NCI-H510A (cell line): ENCODE measurements at regions not wholly inside any gene's neighbourhood (a gene's known extent, or its start where the extent isn't known, plus 50 kb on each side); places are given as distances from the start of the nearest gene placed in this dataset.
"Not testable (repeated sequence)": the region's sequence is repeated elsewhere in the genome, so short reads cannot be mapped to it uniquely, and the experiment has no call there.

ENCODE experiments used
- DNase-seq: peaks from one replicate; lab custom pipeline; 2025; lab: John Stamatoyannopoulos, UW

DNA sequence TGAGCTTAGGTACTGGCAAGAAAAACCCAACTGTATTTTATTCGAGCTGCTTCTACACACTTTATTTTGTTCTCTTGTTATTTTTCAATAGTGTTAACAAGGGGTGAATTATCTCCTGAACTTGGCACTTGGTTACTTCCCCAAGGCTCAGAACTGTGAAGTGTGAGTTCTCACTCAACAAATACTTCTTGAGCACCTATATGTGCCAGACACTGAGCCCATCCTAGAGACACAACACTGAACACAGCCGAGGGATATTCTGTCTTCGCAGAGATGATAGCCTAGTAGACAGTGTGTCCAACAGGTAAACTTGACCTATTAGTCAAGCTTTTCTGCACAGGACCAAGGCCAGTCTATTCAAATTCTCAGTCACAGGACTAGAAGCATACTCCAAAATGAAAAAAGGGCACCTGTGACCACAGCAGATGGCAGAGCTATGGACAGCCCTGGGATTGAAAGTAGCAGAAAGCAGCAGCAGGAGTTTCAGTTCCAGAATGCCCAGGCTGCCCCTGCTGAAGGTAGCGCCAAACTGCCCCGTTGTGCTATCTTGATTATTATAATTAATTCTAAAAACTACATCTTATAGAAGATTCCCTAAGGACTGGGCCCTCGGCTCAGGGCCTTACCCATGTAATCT is 77.8 kb upstream of the TAB2 start:
- no peak for DNase-seq

DNA sequence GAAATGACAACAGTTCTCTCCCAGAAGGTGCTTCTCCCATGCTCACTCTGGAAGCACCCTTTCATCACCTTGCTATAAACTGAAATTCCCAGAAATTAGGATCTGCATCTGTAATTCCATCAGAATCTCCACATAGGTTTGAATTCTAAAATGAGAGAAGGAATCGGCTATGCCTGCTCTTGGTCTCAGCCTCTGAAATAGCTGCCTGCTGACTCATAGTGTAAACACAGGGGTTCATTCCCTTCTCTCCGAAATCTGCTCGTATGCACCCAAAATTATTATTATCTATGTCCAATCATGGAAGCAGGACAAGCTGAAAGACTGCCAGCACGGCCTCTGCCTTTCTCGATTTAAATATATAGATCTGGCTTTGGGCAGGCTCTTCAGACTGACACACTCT is 74.6 kb upstream of the TAB2 start:
- no peak for DNase-seq

DNA sequence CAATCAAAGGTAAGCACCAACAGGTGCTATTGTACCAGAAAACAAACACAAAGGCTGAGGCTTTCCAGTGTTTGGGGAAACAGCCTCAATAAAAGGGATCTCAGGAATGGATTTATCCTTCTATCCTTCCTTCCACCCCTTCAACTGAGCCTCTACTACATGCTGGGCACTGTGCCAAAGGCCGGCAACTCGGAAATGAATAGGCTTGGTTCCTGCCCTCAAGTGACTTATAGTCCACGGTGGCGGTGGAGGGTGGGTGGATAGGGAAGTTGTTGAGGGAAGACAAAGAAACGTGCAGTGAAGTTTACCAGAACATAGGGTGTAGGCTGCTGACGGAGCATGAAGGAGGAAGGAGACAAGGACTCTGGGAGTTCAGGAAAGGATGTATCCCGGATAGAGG is 73.4 kb upstream of the TAB2 start:
- DNase-seq = no peak

DNA sequence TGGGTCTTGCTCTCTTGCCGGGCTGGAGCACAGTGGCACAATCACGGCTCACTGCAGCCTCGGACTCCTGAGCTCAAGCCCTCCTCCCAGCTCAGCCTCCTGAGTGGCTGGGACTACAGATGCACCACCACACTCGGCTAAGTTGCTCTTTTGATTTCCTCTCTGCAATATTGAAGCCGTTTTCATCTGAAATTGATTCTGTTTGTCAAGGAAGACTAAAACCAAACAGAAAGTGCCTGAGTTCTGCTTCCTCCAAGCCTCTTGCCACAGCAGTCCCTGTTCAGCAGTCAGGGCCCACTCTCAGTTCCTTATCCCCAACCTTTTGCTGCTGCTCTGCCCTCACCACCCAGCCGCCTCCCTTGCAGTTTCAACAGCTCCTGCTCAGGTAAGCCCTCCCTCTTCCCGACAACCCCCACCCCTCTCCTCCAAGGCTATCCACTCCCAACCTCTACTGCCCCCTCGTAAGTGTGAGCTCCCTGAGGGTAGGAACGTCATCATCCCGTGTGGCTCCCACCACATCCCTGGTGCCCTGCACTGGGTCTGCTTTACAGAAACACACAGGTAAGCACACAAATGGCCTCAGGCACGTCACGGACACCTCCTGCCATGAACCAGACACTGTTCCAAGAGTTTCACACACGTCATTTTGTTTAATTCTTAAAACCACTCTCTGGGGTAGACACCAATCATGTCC is 70.7 kb upstream of the TAB2 start:
- DNase-seq = no peak

DNA sequence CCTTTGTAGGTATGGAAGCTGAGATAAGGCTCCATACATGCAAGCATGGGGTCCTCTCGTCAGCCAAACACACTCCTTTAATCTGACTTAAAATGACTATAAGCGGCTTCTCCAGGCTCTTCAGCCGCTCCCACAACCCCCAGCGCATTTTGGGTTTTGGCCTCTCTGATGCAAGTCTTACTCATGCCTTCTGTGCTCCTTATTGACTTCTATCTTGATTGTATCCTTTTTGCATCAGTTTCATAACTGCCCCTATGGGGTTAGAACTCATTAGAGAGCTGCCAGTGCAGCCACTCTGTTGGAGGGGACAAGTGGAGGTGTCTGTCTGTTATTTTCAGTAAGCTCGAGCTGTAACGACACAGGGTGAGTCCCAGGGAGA is 70.1 kb upstream of the TAB2 start:
- DNase-seq = no peak

DNA sequence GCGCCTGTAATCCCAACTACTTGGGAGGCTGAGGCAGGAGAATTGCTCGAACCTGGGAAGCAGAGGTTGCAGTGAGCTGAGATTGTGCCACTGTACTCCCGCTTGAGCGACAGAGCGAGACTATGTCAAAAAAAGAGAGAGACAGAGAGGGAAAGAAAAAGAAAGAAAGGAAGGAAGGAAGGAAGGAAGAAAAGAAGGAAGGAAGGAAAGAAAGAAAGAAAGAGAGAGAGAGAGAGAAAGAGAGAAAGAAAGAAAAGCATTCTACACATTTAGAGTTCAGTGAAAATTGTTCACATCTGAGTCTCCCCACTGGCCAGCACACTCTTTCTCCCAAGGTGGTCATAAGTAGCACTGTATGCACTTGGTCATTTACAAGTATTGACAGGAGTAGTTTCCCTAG is 69.2 kb upstream of the TAB2 start:
- not testable (repeated sequence) for DNase-seq

DNA sequence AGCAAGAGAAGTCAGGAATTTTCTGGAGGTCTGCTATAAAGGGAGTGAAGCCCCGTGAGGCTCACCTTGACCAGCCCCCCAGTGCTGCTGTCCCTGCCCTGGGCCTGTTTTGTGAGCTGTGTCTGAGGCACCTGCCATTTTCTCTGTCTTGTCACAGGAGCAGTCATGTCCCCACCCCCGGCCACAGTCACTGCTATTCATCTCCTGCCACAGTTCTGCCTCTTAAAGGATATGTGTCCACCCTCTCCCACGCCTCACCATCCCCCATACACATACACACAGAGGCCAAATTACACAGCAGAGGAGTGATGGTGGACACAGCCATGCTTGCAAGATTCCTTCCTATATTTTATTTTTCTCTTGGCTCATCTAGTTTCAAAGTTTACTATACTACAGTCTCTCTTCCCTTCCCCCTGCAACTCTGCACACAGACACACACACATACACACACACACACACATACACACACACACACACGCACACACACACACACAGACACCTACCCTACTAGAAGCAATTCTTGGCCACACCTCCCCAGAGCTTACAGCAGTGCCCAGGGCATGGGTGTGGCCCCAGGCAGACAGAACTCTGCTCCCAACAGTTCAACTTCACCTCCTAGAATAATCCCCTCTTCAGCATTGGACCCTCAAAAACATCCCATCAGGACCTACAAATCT is 68.7 kb upstream of the TAB2 start:
- DNase-seq = no peak

DNA sequence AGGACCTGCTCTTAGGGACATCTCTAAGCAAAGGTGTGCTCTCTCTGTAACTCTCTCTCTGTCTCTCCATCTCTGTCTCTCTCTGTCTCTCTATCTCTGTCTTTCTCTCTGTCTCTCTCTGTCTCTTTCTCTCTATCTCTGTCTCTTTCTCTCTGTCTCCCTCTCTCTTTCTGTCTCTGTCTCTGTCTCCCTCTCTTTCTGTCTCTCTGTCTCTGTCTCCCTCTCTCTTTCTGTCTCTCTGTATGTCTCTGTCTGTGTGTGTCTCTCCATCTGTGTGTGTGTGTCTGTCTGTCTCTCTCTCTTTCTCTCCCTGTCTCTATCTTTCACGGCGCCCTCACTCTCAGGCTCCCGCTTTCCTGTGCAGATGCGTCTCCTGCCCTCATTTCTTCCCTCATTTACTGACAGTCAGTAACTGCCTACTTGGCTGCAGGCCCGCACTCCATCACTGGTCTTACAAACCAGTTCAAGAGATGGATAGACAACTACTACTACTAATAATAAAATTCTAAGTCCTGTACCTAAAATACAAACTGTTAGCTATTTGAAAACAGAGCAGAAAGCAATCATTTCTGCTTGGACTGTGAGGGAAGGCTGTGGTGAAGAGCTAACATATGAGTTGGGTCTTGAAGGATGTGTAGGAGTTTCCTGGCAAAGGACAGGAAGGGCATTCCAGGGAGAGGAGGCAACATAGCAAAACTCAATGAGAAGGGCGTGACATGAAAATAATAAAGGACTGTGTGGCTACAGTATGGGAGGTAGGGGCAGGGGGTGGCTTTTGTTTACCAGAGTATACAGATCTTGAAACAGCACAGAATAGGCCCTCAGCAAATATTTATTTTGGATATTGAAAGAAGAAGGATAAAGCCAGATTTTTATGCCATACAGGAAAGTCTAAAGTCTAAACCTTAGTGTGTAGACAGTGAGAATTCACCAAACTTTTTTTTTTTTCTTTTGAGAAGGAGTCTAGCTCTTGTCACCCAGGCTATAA is 67.8 kb upstream of the TAB2 start:
- DNase-seq = no peak

DNA sequence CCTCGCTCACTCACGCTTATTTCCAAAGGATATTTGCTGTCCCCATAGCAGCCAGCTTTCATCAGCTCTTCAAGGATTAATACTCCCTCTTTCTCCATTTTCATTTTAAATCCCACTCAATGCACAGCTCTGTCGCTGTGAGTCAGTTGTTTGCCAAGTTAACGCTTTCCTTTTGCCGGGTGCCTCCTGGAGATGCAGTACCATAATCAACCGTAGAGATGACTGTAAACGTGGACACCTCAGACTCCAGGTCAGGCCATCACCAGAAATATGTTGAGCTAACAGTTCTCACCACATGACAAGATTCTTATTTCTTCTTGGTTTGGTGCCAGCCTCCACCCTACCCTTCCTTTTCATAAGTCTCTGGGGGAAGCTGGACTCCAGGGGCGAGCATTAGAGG is 66.6 kb upstream of the TAB2 start:
- no peak for DNase-seq

DNA sequence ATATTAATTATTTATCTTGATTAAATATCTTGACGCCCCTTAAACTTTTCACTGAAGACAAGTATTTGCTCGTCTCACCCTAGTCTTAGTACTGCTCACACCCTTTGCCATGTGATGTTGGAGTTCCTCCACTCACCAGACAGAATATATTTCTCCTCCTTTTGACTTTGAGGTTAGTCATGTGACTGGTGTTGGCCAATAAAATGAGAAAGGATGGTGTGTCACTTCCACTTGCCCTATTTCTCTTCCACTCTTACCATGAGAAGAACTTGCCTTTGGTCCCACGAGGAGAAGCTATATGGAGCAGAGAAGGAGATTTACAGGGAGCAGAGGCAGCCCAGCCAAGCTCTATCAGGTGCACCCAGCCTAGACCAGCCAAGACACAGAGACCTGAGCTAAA is 64.9 kb upstream of the TAB2 start:
- no peak for DNase-seq

DNA sequence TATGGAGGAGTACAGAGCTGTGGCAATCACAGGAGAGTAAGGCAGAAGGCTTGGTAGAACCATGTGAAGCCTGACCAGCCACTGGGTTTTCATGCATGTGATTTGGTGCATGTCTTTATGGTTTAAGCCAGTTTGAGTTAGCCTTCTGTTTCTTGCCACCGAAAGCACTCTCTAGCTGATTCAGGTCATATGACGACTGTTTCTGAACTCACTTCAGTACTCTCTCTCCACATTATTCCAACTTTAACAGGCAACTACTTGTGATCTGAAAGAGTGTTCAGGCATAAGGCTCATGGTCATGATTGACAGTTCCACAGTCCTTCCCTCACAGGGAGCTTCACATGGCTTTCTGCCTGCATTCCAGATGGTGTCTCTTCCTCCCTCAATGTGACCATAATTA is 63.3 kb upstream of the TAB2 start:
- DNase-seq = no peak

DNA sequence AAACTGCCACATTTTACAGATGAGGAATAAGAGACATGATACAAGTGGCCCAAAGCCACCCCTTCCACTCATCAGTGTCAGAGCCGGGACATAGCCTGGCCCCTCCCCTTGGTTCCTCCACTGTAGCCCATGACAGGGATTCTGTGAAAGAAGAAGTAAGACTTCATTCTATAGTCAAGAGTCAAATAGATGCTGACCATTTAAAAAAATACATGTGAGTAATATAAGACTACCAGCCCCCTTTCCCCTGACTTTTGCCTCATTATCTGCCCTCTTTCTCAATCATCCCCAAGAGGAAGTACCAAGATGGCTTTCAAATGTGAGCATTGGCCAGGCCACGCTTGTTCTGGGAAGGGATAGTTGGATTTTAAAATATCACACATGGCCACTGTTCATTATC is 57.8 kb upstream of the TAB2 start:
- DNase-seq = no peak

DNA sequence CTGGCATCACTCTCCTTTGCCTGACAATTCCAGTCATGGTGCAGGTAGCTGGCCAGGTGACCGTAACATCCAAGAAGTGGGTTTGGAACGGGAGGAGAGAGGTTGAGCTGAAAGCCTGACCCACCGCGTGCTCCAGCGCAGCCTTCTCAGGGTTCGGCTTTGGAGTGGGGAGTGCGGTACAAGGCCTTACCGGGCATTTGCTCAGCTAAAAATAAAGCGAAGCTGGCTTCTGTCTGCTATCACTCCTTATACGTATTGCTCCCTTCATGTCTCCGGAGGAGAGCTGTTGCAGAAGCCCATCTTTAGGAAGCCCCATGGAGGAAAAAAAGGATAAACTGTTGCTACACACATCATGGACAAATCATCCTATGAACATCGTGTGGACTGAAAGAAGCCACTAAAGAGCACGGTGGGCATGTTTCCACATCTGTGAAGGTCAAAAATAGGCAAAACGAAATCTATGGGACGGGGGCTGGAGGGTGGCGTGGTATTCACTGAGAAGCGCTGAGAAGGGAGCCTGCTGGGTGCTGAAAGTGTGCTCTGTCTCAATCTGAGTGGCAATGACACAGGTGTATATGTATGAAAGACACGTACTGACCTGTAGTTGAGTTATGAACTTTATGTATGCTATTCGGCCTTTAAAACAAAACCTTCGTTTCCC is 57.2 kb upstream of the TAB2 start:
- DNase-seq = no peak

DNA sequence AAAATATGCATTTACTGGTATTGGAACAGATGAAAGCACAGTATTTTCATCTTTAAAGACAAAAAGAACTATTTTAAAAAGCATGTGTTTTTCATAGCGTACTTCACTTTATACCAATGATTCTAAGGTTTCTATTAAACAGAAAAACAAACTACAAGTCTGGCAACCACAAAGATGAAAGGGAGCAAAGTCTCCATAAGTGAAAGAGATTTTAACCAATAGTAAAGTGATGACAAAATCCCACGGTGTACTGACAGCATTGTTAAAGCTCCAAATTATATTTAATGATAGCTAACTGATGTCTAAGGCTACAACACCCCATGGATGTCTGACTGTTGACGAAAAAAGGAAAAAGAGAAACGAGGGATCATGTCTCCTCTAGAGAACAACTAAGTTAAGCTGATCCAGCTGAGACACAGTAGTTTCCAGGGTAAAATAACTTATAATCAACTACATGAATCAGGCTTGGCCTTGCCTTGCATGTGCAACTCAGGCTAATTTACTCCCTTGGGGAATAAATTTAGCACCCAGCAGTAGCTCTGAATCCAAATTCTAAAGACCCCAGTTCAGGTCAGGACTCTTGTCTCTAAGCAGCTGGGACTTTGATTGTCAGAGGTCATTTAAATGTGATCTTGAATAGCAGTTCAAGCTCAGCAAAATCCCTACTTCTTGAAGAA is 56.0 kb upstream of the TAB2 start:
- no peak for DNase-seq

DNA sequence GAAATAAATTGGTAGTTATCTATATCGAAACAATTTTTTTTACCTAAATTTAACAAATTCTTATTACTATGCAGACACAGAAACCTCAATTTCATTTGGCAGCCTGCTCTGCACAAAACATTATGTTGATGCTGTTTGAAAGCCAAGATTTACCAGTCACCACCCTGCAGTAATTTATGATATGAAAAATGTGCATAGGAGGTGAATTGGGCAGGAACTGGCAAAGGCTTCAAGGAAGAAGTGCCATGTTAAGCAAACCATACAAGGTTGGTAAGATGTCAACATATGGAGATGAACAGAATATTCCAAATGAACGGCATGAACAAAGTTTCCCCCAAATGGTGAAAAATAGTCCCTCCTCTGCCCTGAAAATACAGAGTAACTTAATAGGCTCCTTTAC is 54.2 kb upstream of the TAB2 start:
- no peak for DNase-seq

DNA sequence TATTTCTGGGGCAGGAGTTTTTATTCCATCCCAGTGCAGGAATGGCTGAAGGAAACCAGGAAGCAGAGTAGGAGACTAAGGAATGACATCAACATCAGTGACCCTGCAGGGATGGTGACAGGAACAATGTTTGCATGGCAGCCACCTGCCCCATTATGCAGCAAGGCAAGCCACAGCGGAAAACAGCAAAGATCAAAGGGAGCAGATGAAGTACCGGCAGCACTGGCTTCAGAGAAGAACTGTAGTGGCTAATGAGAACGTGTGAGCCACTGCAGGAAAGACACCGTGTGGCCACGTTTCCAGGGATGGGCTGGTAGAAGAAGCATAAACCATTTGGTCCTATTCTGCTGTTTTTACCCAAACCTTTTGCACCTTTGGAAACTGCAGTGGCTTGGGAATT is 52.9 kb upstream of the TAB2 start:
- peak; percentile 74 for DNase-seq

DNA sequence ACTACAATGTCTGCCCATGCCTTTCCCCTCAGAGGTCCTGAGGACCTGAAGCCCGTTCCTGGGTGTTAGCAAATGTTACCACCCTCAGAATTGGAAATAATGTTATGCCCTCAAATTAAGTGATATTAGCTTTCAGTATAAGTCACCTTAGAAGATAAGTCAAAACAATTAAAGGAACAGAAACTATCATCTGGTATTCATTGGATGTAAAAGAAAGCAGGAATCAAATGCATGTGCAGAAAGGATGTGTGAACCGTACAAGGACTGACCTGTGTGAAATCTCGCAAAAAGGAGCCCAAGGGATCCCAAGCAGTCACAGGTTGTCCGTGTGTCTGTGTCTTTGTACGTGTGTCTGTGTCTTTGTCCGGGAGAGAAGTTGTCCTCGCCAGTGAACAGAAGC is 51.6 kb upstream of the TAB2 start:
- DNase-seq = no peak

DNA sequence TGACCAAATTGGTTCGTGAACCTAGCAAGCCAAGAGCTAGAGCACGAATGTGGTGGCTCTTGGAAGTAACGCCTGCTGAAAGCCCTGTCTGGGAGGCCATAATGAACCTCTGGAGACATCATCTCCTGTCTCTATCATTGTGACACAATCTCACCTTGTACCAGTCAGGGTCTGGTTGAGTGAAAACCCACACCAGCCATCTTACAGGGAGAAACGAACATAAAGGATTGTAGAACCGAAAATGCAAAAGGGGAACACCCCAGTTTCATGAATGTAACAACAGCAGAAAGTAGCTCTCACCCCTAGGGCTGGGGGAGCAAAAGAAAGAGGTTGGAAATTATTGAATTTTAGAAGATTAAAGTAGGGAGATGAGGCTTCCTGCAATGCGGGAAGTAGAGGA is 50.9 kb upstream of the TAB2 start:
- no peak for DNase-seq

DNA sequence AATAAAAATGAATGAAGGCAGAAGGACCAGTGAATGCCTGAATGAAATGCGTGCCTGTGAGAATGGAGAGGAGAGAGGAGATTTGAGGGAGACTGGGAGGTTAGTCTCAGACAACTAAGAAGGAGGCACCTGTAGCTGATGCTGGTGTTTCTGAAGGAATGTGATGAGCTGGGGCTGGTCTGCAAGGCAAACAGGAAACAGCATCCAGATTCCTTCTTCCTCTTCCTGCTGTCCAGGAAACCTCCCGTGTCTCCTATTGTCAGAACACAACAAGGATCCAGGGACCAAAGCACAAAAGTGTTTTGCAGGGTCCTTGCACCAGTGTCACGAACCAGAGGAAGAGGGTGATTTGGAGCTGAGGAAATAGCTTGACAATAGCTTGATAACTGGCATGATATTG is 50.4 kb upstream of the TAB2 start:
- no peak for DNase-seq

DNA sequence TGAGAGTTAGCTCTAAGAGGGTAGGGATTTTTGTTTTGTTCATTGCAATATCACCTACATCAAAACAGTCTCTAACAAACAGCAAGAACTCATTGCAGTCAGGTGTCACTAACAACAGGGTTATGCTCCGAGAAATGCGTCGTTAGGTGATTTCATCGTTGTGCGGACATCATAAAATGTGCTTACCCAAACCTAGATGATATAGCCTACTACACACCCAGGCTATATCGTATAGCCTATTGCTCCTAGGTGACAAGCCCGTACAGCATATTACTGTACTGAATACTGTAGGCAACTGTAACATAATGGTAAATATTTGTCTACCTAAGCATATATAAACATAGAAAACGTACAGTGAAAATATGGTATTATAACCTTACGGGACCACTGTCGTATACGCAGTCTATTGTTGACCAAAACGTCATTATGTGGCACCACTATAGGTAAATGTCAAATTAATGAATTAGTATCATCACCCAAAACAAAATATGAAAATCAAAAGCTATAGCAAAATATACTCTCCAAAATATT is 49.9 kb upstream of the TAB2 start:
- DNase-seq = no peak
